IMR-90 (cell line): ENCODE measurements at regions not wholly inside any gene's neighbourhood (a gene's known extent, or its start where the extent isn't known, plus 50 kb on each side); places are given as distances from the start of the nearest gene placed in this dataset.

Experiments
- ATAC-seq: fragments of 200-7000 bp; cut with Tn5 transposase; 2 replicates; pipeline ENCODE4 v1.9.1; 2020; ENCODE audit warnings: low read depth, mild to moderate bottlenecking, moderate library complexity
- BruUV-seq: library from RNA; stranded (reverse); fragments of 400-500 nt; replicated peaks from 2 replicates; lab custom pipeline; 2021; lab: Mats Ljungman, UMichigan
- CTCF ChIA-PET: fragments of 300-600 bp; formaldehyde crosslinking; extraction: SDS; loops from one replicate; lab custom pipeline; 2021; ENCODE audit warnings: antibody characterized with exemption; lab: Yijun Ruan, JAX
- POLR2A ChIA-PET: fragments of 300-600 bp; sonication (Branson Sonifier 250); formaldehyde crosslinking; loops from one replicate; lab custom pipeline; 2022; ENCODE audit warnings: antibody characterized with exemption; ENCODE audit not compliant: unreplicated experiment; lab: Charles Lee
- DNase-seq: peaks from one replicate; pipeline ENCODE4 v3.0.0; 2013
- H2AFZ ChIP-seq: replicated peaks from 2 replicates; pipeline ENCODE3; 2013; ENCODE audit warnings: low read length, mild to moderate bottlenecking; ENCODE audit not compliant: poor library complexity
- H2AK5ac ChIP-seq: 2 replicates; pipeline ENCODE4 v1.6.1; 2013; ENCODE audit warnings: low read depth, low read length, inconsistent platforms
- H2AK9ac ChIP-seq: replicated peaks from 2 replicates; pipeline ENCODE3; 2013; ENCODE audit warnings: mild to moderate bottlenecking, low read depth, low read length, moderate library complexity; ENCODE audit not compliant: poor library complexity
- H2BK120ac ChIP-seq: 2 replicates; pipeline ENCODE4 v1.6.1; 2013; ENCODE audit warnings: low read depth, low read length, inconsistent platforms
- H2BK15ac ChIP-seq: 3 replicates; pipeline ENCODE4 v1.6.1; 2013; ENCODE audit warnings: low read depth, low read length, inconsistent platforms
- H2BK20ac ChIP-seq: 2 replicates; pipeline ENCODE4 v1.6.1; 2013; ENCODE audit warnings: low read depth, mild to moderate bottlenecking, inconsistent platforms, low read length, moderate library complexity
- H2BK5ac ChIP-seq: 2 replicates; pipeline ENCODE4 v1.6.1; 2013; ENCODE audit warnings: mild to moderate bottlenecking, low read depth, low read length, inconsistent platforms; ENCODE audit not compliant: poor library complexity, severe bottlenecking
- H3K14ac ChIP-seq: replicated peaks from 2 replicates; pipeline ENCODE4 v1.6.1; 2013; ENCODE audit warnings: low read depth, low read length, inconsistent platforms
- H3K18ac ChIP-seq: 2 replicates; pipeline ENCODE4 v1.6.1; 2013; ENCODE audit warnings: low read depth, low read length, control low read depth
- H3K23ac ChIP-seq: 2 replicates; pipeline ENCODE4 v1.6.1; 2013; ENCODE audit warnings: low read depth, low read length, inconsistent platforms
- H3K27ac ChIP-seq: 2 replicates; pipeline ENCODE4 v1.5.1; 2013; ENCODE audit warnings: mild to moderate bottlenecking, control low read depth, low read length; ENCODE audit not compliant: insufficient read depth
- H3K27me3 ChIP-seq: 2 replicates; pipeline ENCODE4 v1.6.1; 2013; ENCODE audit warnings: low read length; ENCODE audit not compliant: control insufficient read depth, insufficient read depth
- H3K36me3 ChIP-seq: 2 replicates; pipeline ENCODE4 v1.6.1; 2013; ENCODE audit warnings: low read length, mixed read lengths; ENCODE audit not compliant: control insufficient read depth, insufficient read depth
- H3K4ac ChIP-seq: 2 replicates; pipeline ENCODE4 v1.6.1; 2013; ENCODE audit warnings: low read depth, low read length, inconsistent platforms
- H3K4me1 ChIP-seq: 2 replicates; pipeline ENCODE4 v1.6.1; 2013; ENCODE audit warnings: low read length, mixed read lengths; ENCODE audit not compliant: control insufficient read depth, insufficient read depth
- H3K4me2 ChIP-seq: 2 replicates; pipeline ENCODE4 v1.6.1; 2013; ENCODE audit warnings: low read depth, mild to moderate bottlenecking, control low read depth, low read length, moderate library complexity
- H3K4me3 ChIP-seq: 2 replicates; pipeline ENCODE4 v1.5.1; 2013; ENCODE audit warnings: low read depth, mild to moderate bottlenecking, control low read depth, low read length, moderate library complexity; ENCODE audit not compliant: insufficient read depth
- H3K56ac ChIP-seq: 2 replicates; pipeline ENCODE4 v1.6.1; 2013; ENCODE audit warnings: low read length, inconsistent platforms; ENCODE audit not compliant: insufficient read depth; ENCODE audit errors: extremely low read depth
- H3K79me1 ChIP-seq, 2 experiments: 2 replicates each; pipeline ENCODE4 v1.6.1; 2013; ENCODE audit warnings: low read length in 2 of 2, inconsistent platforms in 1 of 2, low read depth in 1 of 2
- H3K9ac ChIP-seq: 2 replicates; pipeline ENCODE4 v1.6.1; 2013; ENCODE audit warnings: low read depth, low read length, control low read depth
- H3K9me1 ChIP-seq: 2 replicates; pipeline ENCODE4 v1.6.1; 2013; ENCODE audit warnings: low read length, inconsistent platforms; ENCODE audit not compliant: insufficient read depth
- H3K9me3 ChIP-seq: 2 replicates; pipeline ENCODE4 v1.6.1; 2013; ENCODE audit warnings: low read length; ENCODE audit not compliant: control insufficient read depth, insufficient read depth
- H4K20me1 ChIP-seq: 2 replicates; pipeline ENCODE4 v1.6.1; 2013; ENCODE audit warnings: low read length, inconsistent platforms; ENCODE audit not compliant: insufficient read depth
- H4K5ac ChIP-seq: 2 replicates; pipeline ENCODE4 v1.6.1; 2013; ENCODE audit warnings: mild to moderate bottlenecking, low read depth, low read length, control low read depth
- H4K8ac ChIP-seq, 2 experiments: 2 replicates each; pipeline ENCODE4 v1.6.1; 2013; ENCODE audit warnings: low read depth in 2 of 2, low read length in 2 of 2, control low read depth in 1 of 2, inconsistent platforms in 1 of 2
- H4K91ac ChIP-seq: 2 replicates; pipeline ENCODE4 v1.6.1; 2013; ENCODE audit warnings: low read depth, low read length, inconsistent platforms; ENCODE audit not compliant: insufficient read depth
- BHLHE40 ChIP-seq: fragments of 150-350 bp; IDR thresholded peaks from 2 replicates; pipeline ENCODE4 v1.6.1; 2016; ENCODE audit warnings: mild to moderate bottlenecking, low read depth, low read length
- CEBPB ChIP-seq: IDR thresholded peaks from 2 replicates; pipeline ENCODE4 v1.6.1; 2012; ENCODE audit warnings: low read depth, low read length, improper control_type of control experiment
- CHD1 ChIP-seq: IDR thresholded peaks from 2 replicates; pipeline ENCODE4 v1.6.1; 2012; ENCODE audit warnings: low read depth, low read length, improper control_type of control experiment
- ELK1 ChIP-seq: fragments of 150-350 bp; IDR thresholded peaks from 2 replicates; pipeline ENCODE4 v1.6.1; 2016; ENCODE audit warnings: low read depth, mild to moderate bottlenecking, low read length, moderate library complexity, borderline replicate concordance
- FOS ChIP-seq: fragments of 150-350 bp; IDR thresholded peaks from 2 replicates; pipeline ENCODE4 v1.6.1; 2016; ENCODE audit warnings: low read depth, low read length
- MAFK ChIP-seq: IDR thresholded peaks from 2 replicates; pipeline ENCODE4 v1.6.1; 2012; ENCODE audit warnings: low read depth, low read length, improper control_type of control experiment
- MAZ ChIP-seq: IDR thresholded peaks from 2 replicates; pipeline ENCODE4 v1.6.1; 2012; ENCODE audit warnings: low read depth, mild to moderate bottlenecking, low read length, improper control_type of control experiment, moderate library complexity, borderline replicate concordance
- MXI1 ChIP-seq: IDR thresholded peaks from 2 replicates; pipeline ENCODE4 v1.6.1; 2012; ENCODE audit warnings: low read depth, mild to moderate bottlenecking, low read length, moderate library complexity, borderline replicate concordance
- NFE2L2 ChIP-seq: fragments of 150-350 bp; IDR thresholded peaks from 2 replicates; pipeline ENCODE4 v1.6.1; 2016; ENCODE audit warnings: low read depth, mild to moderate bottlenecking, low read length
- POLR2A ChIP-seq: IDR thresholded peaks from 2 replicates; pipeline ENCODE4 v1.6.1; 2012; ENCODE audit warnings: mild to moderate bottlenecking, low read depth, low read length
- RAD21 ChIP-seq: IDR thresholded peaks from 2 replicates; pipeline ENCODE4 v1.6.1; 2012; ENCODE audit warnings: low read length, improper control_type of control experiment
- RCOR1 ChIP-seq: IDR thresholded peaks from 2 replicates; pipeline ENCODE4 v1.6.1; 2012; ENCODE audit warnings: mild to moderate bottlenecking, low read length, improper control_type of control experiment; ENCODE audit not compliant: insufficient replicate concordance
- RFX5 ChIP-seq: IDR thresholded peaks from 2 replicates; pipeline ENCODE4 v1.8.0; 2012; ENCODE audit warnings: low read depth, mild to moderate bottlenecking, low read length, moderate library complexity
- SMC3 ChIP-seq: fragments of 150-350 bp; IDR thresholded peaks from 2 replicates; pipeline ENCODE4 v1.6.1; 2016; ENCODE audit warnings: low read depth, mild to moderate bottlenecking, antibody characterized with exemption, low read length, moderate library complexity
- WGBS, 2 experiments: methylation state at CpG; one replicate each; pipeline versions ENCODE4 v1.1.5 to v1.1.7; 2013; ENCODE audit warnings: missing lambda C conversion rate in 2 of 2; ENCODE audit not compliant: insufficient read length in 1 of 2; ENCODE audit errors: extremely low coverage in 2 of 2; 5-methylcytosine and 5-hydroxymethylcytosine counted together
- dilution Hi-C: fragments of 300-500 bp; cut with HindIII; formaldehyde crosslinking; loops from one replicate; pipeline ENCODE4 v1.14.3; 2018; ENCODE audit warnings: low sequenced_read_pairs; ENCODE audit not compliant: unreplicated experiment
- in situ Hi-C: fragments of 300-500 bp; cut with MboI; formaldehyde crosslinking; loops from 3 replicates; pipeline ENCODE4 v1.14.3; 2019; ENCODE audit warnings: low sequenced_read_pairs, inconsistent platforms, mixed read lengths
- intact Hi-C: fragments of 100-400 bp; cut with micrococcal nuclease; formaldehyde crosslinking; loops from 2 replicates; pipeline ENCODE4 v1.10.0; 2022
- TF ChIP-seq, protein P1 (sequence below): fragments of 150-350 bp; IDR thresholded peaks from 2 replicates; pipeline ENCODE4 v1.6.1; 2017; ENCODE audit warnings: mild to moderate bottlenecking, antibody characterized with exemption, low read length, low read depth
- TF ChIP-seq, protein P2 (sequence below): conservative IDR thresholded peaks from 2 replicates; pipeline ENCODE4 v1.5.1; 2012; ENCODE audit warnings: mild to moderate bottlenecking, low read depth, low read length, improper control_type of control experiment

- no peaks in the 10 kb centered on the region for H4K20me1 ChIP-seq
- CTCF ChIA-PET = no interaction called here
- H4K5ac ChIP-seq = no peak overlapping the region
- no peak overlapping the region for H3K14ac ChIP-seq
- no TSS peak for BruUV-seq
- no peak overlapping the region for H3K4me2 ChIP-seq
- ATAC-seq = no peak
- DNase-seq = no peak
- H4K91ac ChIP-seq = no peak overlapping the region
- no peaks in the 10 kb centered on the region for H3K27me3 ChIP-seq
- no peaks in the 10 kb centered on the region for H3K4me1 ChIP-seq
- no peak overlapping the region for H3K4ac ChIP-seq
- no peak overlapping the region for H2AK9ac ChIP-seq
- no peak overlapping the region for H2BK5ac ChIP-seq
- no peak overlapping the region for H2AFZ ChIP-seq
- no peaks in the 10 kb centered on the region for H3K36me3 ChIP-seq
- no peak overlapping the region for H3K27ac ChIP-seq
- 96% methylated on average over 11 of the region's 18 CpGs; no CpG with 5 or more reads in 1 of the 2 experiments for WGBS, 2 experiments
- dilution Hi-C loops = no loop called here
- H3K9me3 ChIP-seq = peaks cover 5% of the 10 kb centered on the region
- H3K9ac ChIP-seq = no peak overlapping the region
- H3K4me3 ChIP-seq = no peak overlapping the region
- no peak overlapping the region for H2BK20ac ChIP-seq
- no peak overlapping the region for H4K8ac ChIP-seq
- in situ Hi-C loops = no loop called here
- no peaks in the 10 kb centered on the region for H3K9me1 ChIP-seq
- intact Hi-C loops = no loop called here
- H3K56ac ChIP-seq = no peak overlapping the region
- POLR2A ChIA-PET = no interaction called here
- H3K23ac ChIP-seq = no peak overlapping the region
- H2BK120ac ChIP-seq = no peak overlapping the region
- no peak overlapping the region for H3K18ac ChIP-seq
- TF ChIP-seq MXI1 (no peak), RFX5 (no peak), FOS (no peak), RAD21 (no peak), ELK1 (no peak), BHLHE40 (no peak), CEBPB (no peak), RCOR1 (no peak), MAZ (no peak), MAFK (no peak), SMC3 (no peak), NFE2L2 (no peak), CHD1 (no peak), POLR2A (no peak)
- TF ChIP-seq, protein P1, sequence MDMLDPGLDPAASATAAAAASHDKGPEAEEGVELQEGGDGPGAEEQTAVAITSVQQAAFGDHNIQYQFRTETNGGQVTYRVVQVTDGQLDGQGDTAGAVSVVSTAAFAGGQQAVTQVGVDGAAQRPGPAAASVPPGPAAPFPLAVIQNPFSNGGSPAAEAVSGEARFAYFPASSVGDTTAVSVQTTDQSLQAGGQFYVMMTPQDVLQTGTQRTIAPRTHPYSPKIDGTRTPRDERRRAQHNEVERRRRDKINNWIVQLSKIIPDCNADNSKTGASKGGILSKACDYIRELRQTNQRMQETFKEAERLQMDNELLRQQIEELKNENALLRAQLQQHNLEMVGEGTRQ = no peak
- TF ChIP-seq, protein P2, sequence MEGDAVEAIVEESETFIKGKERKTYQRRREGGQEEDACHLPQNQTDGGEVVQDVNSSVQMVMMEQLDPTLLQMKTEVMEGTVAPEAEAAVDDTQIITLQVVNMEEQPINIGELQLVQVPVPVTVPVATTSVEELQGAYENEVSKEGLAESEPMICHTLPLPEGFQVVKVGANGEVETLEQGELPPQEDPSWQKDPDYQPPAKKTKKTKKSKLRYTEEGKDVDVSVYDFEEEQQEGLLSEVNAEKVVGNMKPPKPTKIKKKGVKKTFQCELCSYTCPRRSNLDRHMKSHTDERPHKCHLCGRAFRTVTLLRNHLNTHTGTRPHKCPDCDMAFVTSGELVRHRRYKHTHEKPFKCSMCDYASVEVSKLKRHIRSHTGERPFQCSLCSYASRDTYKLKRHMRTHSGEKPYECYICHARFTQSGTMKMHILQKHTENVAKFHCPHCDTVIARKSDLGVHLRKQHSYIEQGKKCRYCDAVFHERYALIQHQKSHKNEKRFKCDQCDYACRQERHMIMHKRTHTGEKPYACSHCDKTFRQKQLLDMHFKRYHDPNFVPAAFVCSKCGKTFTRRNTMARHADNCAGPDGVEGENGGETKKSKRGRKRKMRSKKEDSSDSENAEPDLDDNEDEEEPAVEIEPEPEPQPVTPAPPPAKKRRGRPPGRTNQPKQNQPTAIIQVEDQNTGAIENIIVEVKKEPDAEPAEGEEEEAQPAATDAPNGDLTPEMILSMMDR = no peak
- H2AK5ac ChIP-seq = no peak overlapping the region
- H2BK15ac ChIP-seq = no peak overlapping the region
- H3K79me1 ChIP-seq = no peaks in the 10 kb centered on the region
Observed at GRCh38 chr4:154135576-154135975, 346.7 kb upstream of the SFRP2 start.
